Ascending aorta (tissue), 2 donors: ENCODE measurements at regions not wholly inside any gene's neighbourhood (a gene's known extent, or its start where the extent isn't known, plus 50 kb on each side); places are given as distances from the start of the nearest gene placed in this dataset.

ENCODE experiments used
- DNase-seq, 2 donors: peaks; one replicate each; pipeline ENCODE4 v3.0.0-alpha.2; 2019; ENCODE audit warnings: low spot score in 2 of 2
- H3K27ac ChIP-seq, 2 donors: fragments of 200-600 bp; sonication (generic); one replicate each; pipeline ENCODE4 v1.5.1; 2016 to 2017; ENCODE audit warnings: mild to moderate bottlenecking in 1 of 2
- H3K27me3 ChIP-seq: fragments of 200-600 bp; sonication (generic); one replicate; pipeline ENCODE4 v1.5.1; 2017
- H3K36me3 ChIP-seq, 2 donors: fragments of 200-600 bp; sonication (generic); one replicate each; pipeline ENCODE4 v1.5.1; 2016
- H3K4me1 ChIP-seq, 2 donors: fragments of 200-600 bp; sonication (generic); one replicate each; pipeline ENCODE4 v1.5.1; 2016 to 2017; ENCODE audit warnings: mild to moderate bottlenecking in 1 of 2
- H3K4me3 ChIP-seq, 2 donors: fragments of 200-600 bp; sonication (generic); one replicate each; pipeline ENCODE4 v1.5.1; 2016 to 2017; ENCODE audit warnings: mild to moderate bottlenecking in 1 of 2
- H3K9me3 ChIP-seq, 2 donors: fragments of 200-600 bp; sonication (generic); one replicate each; pipeline ENCODE4 v1.5.1; 2016
- CTCF ChIP-seq, 3 experiments: fragments of 200-600 bp in 2 of 3; fragments of 450-650 bp in 1 of 3; sonication (generic) in 2 of 3; IDR thresholded peaks; one replicate each; pipeline ENCODE4 v1.5.1; 2016 to 2019; ENCODE audit warnings: antibody characterized with exemption in 3 of 3, mild to moderate bottlenecking in 1 of 3, moderate library complexity in 1 of 3
- intact Hi-C: fragments of 100-400 bp; cut with DNase I; formaldehyde crosslinking; loops from one replicate; pipeline ENCODE4 v1.15.1; 2023

GRCh38 chr1:50335036-50335435 lies 88.2 kb downstream of the DMRTA2 start:
- H3K27me3 ChIP-seq: peaks cover 4% of the 10 kb centered on the region
- no peak overlapping the region for H3K4me3 ChIP-seq
- no peak overlapping the region for H3K27ac ChIP-seq
- no peak for DNase-seq
- H3K4me1 ChIP-seq: peaks cover 3 to 10% of the 10 kb centered on the region in 2 donors
- no peak for TF ChIP-seq CTCF (IDR thresholded peaks at IDR 0.05)
- intact Hi-C loops: no loop called here
- H3K36me3 ChIP-seq: no peaks in the 10 kb centered on the region
- H3K9me3 ChIP-seq: no peaks in the 10 kb centered on the region

DNA sequence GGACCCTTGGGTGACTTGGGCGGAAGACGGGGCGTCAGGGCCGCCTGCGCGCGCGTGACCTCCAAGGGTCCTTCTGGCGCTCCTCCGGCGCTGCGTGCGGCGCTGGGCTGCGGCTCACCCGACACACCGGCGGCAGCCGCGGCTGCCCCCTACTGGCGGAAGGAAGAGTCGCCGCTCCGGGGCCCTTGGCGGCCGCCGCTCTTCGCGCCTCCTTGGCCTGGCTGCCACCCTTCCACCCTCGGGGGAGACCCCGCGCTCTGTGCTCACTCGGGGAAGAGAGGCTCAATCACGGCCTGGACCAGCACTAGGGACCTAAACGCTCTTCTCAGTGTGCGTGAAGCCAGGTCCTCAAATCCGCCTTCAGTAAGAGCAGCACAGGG lies 89.7 kb downstream of the DMRTA2 start:
- Histone ChIP-seq H3K4me1 (peaks cover 3 to 10% of the 10 kb centered on the region in 2 donors), H3K4me3 (peak overlapping the region; percentile 52 to 56), H3K9me3 (no peaks in the 10 kb centered on the region), H3K27ac (no peak overlapping the region), H3K27me3 (peaks cover 4% of the 10 kb centered on the region), H3K36me3 (no peaks in the 10 kb centered on the region)
- TF ChIP-seq CTCF (IDR thresholded peaks at IDR 0.05): peak in 2 of 3 experiments; percentile 42 to 46
- intact Hi-C loops: no loop called here
- no peak for DNase-seq

DNA sequence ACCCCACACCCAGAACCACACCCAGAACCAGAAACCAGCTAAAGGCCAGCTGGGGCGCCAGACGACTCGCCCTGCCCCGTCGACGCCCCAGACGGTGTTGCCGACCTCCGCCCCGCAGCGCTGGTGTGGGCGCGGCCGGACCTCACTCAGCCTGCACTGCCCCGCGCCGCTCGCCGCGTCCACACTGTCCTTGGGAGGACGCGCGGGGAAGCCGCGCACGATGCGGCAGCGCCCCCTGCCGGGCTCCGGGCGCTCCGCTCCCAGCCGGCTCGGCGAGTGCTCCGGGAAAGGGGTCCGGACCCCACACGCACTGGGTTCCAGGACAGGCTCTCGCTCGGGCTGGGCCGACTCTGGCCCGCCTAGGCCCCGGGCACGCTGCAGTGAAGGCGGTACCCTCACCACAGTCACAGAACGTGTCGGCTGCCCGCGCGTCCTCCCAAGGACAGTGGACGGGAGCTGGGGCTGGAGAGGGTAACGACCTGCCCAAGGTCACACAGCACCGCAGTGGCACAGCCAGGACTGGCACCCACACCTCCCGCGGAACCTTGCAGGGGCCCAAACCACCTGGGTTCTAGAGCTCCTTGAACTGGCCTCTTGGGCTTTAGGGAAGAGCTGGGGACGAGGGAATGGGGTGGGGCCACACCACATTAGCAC lies 90.2 kb downstream of the DMRTA2 start:
- H3K27ac ChIP-seq: no peak overlapping the region
- H3K4me1 ChIP-seq: peaks cover 3 to 10% of the 10 kb centered on the region in 2 donors
- intact Hi-C loops: no loop called here
- no peaks in the 10 kb centered on the region for H3K36me3 ChIP-seq
- no peaks in the 10 kb centered on the region for H3K9me3 ChIP-seq
- peak; percentile 36 to 68 (median 62) for TF ChIP-seq CTCF (IDR thresholded peaks at IDR 0.05)
- peaks cover 4% of the 10 kb centered on the region for H3K27me3 ChIP-seq
- H3K4me3 ChIP-seq: peak overlapping the region; percentile 52 to 56
- DNase-seq: no peak

GRCh38 chr1:50329332-50329932 lies 93.8 kb downstream of the DMRTA2 start:
- intact Hi-C loops: no loop called here
- peaks cover 4% of the 10 kb centered on the region for H3K27me3 ChIP-seq
- no peak for TF ChIP-seq CTCF (IDR thresholded peaks at IDR 0.05)

GRCh38 chr1:50328552-50328951 lies 94.7 kb downstream of the DMRTA2 start:
- H3K9me3 ChIP-seq: no peaks in the 10 kb centered on the region
- H3K27me3 ChIP-seq: peaks cover 1% of the 10 kb centered on the region
- H3K4me3 ChIP-seq: no peak overlapping the region
- DNase-seq: no peak
- H3K36me3 ChIP-seq: no peaks in the 10 kb centered on the region
- H3K4me1 ChIP-seq: peaks cover 3 to 8% of the 10 kb centered on the region in 2 donors
- intact Hi-C loops: no loop called here
- no peak for TF ChIP-seq CTCF (IDR thresholded peaks at IDR 0.05)
- H3K27ac ChIP-seq: no peak overlapping the region

More at GRCh38 chr1:50329332-50329932, 93.8 kb downstream of the DMRTA2 start:
- Histone ChIP-seq H3K27ac (no peak overlapping the region), H3K4me3 (no peak overlapping the region), H3K4me1 (peaks cover 3 to 10% of the 10 kb centered on the region in 2 donors), H3K36me3 (no peaks in the 10 kb centered on the region), H3K9me3 (no peaks in the 10 kb centered on the region)
- DNase-seq: no peak
